HFFc6 (cell line): ENCODE measurements at regions not wholly inside any gene's neighbourhood (a gene's known extent, or its start where the extent isn't known, plus 50 kb on each side); places are given as distances from the start of the nearest gene placed in this dataset.

Experiments
- DNase-seq: peaks from one replicate; pipeline ENCODE4 v3.0.0-alpha.2; 2018
- H3K27ac Mint-ChIP-seq: 2 replicates; pipeline ENCODE4 v1.8.0; 2020; ENCODE audit warnings: mild to moderate bottlenecking, mixed read lengths
- H3K27me3 Mint-ChIP-seq: 2 replicates; pipeline ENCODE4 v1.8.0; 2021; ENCODE audit warnings: mild to moderate bottlenecking, moderate library complexity, mixed read lengths; ENCODE audit not compliant: insufficient read depth
- H3K36me3 Mint-ChIP-seq: 2 replicates; pipeline ENCODE4 v1.8.0; 2021; ENCODE audit warnings: low read depth, mixed read lengths
- H3K4me1 Mint-ChIP-seq: 2 replicates; pipeline ENCODE4 v1.8.0; 2020; ENCODE audit warnings: low read depth, mixed read lengths
- H3K4me3 Mint-ChIP-seq: 2 replicates; pipeline ENCODE4 v1.8.0; 2020; ENCODE audit warnings: mild to moderate bottlenecking, moderate library complexity, mixed read lengths
- H3K9me3 Mint-ChIP-seq: 2 replicates; pipeline ENCODE4 v1.8.0; 2020; ENCODE audit warnings: mild to moderate bottlenecking, mixed read lengths
- TF ChIP-seq, protein P1 (sequence below): fragments of 200-600 bp; sonication (generic); IDR thresholded peaks from 2 replicates; pipeline ENCODE4 v1.5.0; 2021; ENCODE audit warnings: antibody characterized with exemption, mild to moderate bottlenecking

DNA sequence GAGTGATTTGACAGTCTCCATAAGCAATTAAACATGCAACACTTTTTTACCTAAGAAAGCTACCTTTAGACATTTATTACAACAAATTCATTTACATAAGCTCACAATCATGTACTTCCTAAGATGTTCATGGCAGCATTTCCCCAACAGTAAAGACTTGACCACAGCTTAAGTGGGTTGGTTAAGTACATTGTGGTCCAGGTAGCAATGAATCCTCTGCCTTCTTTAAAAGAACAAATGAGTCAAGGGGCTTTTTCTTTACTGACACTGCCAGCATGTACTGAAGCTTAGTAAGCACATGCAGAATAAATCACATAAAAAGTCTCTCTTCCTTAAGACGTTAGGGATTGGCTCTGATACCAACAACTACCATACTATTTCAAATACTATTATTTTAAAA, 183.7 kb upstream of the USP9Y start:
- Mint-ChIP-seq H3K27me3 (no peaks in the 10 kb centered on the region; the same call in 1 of the 2 replicates), H3K9me3 (no peaks in the 10 kb centered on the region), H3K27ac (no peak overlapping the region), H3K4me1 (no peaks in the 10 kb centered on the region; the same call in 1 of the 2 replicates), H3K36me3 (no peaks in the 10 kb centered on the region), H3K4me3 (no peak overlapping the region)
- TF ChIP-seq, protein P1, sequence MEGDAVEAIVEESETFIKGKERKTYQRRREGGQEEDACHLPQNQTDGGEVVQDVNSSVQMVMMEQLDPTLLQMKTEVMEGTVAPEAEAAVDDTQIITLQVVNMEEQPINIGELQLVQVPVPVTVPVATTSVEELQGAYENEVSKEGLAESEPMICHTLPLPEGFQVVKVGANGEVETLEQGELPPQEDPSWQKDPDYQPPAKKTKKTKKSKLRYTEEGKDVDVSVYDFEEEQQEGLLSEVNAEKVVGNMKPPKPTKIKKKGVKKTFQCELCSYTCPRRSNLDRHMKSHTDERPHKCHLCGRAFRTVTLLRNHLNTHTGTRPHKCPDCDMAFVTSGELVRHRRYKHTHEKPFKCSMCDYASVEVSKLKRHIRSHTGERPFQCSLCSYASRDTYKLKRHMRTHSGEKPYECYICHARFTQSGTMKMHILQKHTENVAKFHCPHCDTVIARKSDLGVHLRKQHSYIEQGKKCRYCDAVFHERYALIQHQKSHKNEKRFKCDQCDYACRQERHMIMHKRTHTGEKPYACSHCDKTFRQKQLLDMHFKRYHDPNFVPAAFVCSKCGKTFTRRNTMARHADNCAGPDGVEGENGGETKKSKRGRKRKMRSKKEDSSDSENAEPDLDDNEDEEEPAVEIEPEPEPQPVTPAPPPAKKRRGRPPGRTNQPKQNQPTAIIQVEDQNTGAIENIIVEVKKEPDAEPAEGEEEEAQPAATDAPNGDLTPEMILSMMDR, result no peak
- DNase-seq, result no peak

DNA sequence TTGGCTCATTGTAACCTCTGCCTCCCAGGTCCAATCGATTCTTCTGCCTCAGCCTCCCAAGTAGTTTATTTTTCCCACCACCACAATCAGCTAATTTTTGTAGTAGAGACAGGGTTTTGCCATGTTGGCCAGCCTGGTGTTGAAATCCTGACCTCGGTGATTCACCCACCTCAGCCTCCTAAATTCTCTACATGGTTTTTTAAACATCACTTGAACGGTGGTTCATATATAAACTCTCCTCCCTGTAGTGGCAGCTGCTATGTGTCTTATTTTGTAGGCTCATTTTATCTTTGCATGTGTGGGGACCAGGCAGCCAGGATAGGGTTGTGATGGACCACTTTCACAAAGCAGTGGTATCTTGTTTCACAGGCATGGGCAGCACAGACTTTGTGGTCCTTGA, 175.8 kb upstream of the USP9Y start:
- no peaks in the 10 kb centered on the region for H3K9me3 Mint-ChIP-seq
- DNase-seq, result peak; percentile 21
- H3K4me3 Mint-ChIP-seq, result no peak overlapping the region; the same call in 1 of the 2 replicates
- TF ChIP-seq, protein P1, result no peak
- H3K27me3 Mint-ChIP-seq, result no peaks in the 10 kb centered on the region
- H3K27ac Mint-ChIP-seq, result peak overlapping the region; percentile 74
- no peaks in the 10 kb centered on the region for H3K36me3 Mint-ChIP-seq
- peaks cover 31% of the 10 kb centered on the region for H3K4me1 Mint-ChIP-seq

DNA sequence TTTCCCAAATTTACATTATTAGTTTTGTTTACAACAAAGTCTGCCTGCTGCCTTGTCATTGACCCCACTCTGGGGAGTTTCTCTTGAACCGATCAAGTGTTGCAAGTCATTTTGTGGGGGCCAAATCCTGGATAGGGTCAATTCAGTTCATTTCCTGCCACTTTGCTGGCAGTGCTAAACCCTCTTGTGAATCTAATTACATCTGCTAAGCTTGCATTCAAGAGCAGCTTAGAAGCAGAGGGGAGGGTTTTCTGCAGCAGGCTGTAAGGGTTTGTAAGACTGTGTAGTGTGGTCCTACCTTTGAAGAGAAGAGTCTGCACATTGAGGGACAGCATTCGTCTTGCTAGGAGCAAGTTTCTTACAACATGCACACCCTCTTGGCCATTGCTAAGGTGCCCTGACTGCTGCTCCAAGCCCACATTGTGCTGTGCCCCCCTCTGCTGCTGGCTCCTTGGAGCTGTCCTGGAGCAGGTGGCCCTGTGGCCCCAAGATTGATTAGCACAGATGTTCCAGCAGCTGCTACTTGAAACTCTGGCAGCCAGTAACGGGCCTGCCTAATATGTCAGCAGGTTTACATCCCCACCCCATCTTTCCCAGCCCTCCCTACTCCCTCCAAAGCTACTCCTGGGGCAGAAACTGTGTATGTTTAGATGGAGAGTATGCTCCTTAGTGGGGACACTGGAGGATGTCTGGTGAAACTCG, 174.5 kb upstream of the USP9Y start:
- DNase-seq, result no peak
- Mint-ChIP-seq H3K4me1 (peaks cover 43% of the 10 kb centered on the region), H3K27ac (no peak overlapping the region; the same call in 1 of the 2 replicates), H3K4me3 (no peak overlapping the region), H3K9me3 (no peaks in the 10 kb centered on the region), H3K27me3 (no peaks in the 10 kb centered on the region), H3K36me3 (no peaks in the 10 kb centered on the region)
- TF ChIP-seq, protein P1, result no peak

DNA sequence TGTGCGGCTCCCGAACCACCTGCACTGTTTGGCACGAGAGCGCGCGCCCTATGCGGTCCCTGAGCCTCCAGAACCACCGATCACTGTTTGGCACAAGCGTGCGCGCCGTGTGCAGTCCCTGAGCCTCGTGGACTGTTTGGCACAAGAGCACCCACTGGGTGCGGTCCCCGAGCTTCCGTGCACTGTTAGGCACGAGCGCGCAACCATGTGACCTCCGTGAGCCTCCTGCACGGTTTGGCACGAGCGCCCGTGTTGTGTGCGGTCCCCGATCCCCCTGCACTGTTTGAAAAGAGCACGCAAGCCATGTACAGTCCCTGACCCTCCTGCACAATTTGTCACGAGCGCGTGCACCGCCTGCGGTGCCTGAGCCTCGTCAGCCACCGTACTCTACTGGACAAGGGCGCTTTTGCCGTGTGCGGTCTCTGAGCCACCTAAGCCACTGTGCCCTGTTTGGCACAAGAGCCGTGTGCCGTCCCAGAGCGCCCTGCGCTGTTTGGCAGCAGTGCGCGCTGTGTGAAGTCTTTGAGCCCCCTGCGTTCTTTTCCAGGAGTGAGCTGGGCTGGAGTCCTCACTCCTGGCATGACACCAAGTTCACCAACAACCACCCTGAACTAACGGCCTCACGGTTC, 163.7 kb upstream of the USP9Y start:
- H3K36me3 Mint-ChIP-seq, result no peaks in the 10 kb centered on the region; the same call in 1 of the 2 replicates
- peak overlapping the region; percentile 93 for H3K4me3 Mint-ChIP-seq
- peaks cover 24% of the 10 kb centered on the region for H3K4me1 Mint-ChIP-seq
- H3K27me3 Mint-ChIP-seq, result no peaks in the 10 kb centered on the region
- no peak for DNase-seq
- TF ChIP-seq, protein P1, result no peak
- peak overlapping the region; percentile 45 for H3K27ac Mint-ChIP-seq
- no peaks in the 10 kb centered on the region for H3K9me3 Mint-ChIP-seq

DNA sequence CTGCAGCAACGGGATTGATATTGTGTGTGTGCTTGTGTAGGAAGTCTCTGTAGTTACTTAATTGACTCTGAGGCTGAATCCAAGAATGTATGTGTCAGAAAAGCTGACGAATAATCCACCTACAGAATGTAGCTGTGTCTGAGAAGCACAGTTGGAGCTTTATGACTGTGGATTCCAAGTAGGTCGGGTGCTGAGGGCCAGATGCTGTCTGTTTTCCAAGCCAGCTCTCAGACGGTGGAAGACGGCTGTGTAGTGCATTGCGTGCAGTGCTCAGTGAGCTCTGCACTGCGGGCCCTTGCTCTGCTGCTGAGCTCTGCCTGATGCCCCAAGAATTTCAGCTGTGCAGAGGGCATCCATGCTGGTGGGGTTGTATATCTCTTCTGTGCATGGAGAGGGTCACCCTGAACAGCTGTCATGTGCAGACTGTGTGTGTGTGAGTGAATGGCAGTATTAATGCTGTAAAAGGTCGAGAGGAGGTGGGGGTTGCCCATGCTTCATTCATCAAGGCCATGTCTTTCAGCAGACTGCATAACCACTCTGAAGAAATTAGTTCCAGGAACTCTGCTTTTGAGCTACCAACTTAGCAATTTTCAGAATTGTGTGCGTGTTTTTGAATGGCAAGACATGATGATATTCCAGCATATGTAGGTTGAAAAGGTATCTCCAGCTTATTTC, 154.1 kb upstream of the USP9Y start:
- Mint-ChIP-seq H3K9me3 (no peaks in the 10 kb centered on the region; the same call in 1 of the 2 replicates), H3K36me3 (peaks cover 15% of the 10 kb centered on the region; the same call in 1 of the 2 replicates), H3K4me3 (no peak overlapping the region; the same call in 1 of the 2 replicates), H3K27ac (peak overlapping the region; percentile 62; the same call in 1 of the 2 replicates), H3K4me1 (peaks cover 32% of the 10 kb centered on the region), H3K27me3 (no peaks in the 10 kb centered on the region; the same call in 1 of the 2 replicates)
- no peak for DNase-seq
- TF ChIP-seq, protein P1, result no peak
